Motor neuron (in vitro differentiated cells): ENCODE measurements at regions not wholly inside any gene's neighbourhood (a gene's known extent, or its start where the extent isn't known, plus 50 kb on each side); places are given as distances from the start of the nearest gene placed in this dataset.
A peak's percentile ranks its signal among the peaks of the same experiment; 100 is the strongest.

Experiments
- ATAC-seq, 8 experiments: fragments of 200-7000 bp; cut with Tn5 transposase; replicated peaks in 6 of 8; 2 replicates each; pipeline ENCODE4 v1.8.0; 2021; ENCODE audit warnings: mild to moderate bottlenecking in 8 of 8, moderate library complexity in 8 of 8
- H3K27ac ChIP-seq, 2 donors: fragments of 250-450 bp; sonication (Bioruptor Pico); 2 replicates each; pipeline ENCODE4 v1.9.0; 2021; ENCODE audit warnings: antibody characterized with exemption in 2 of 2, mild to moderate bottlenecking in 2 of 2, moderate library complexity in 1 of 2
- H3K4me1 ChIP-seq, 2 donors: fragments of 250-450 bp; sonication (Bioruptor Pico); replicated peaks in 1 of 2; 2 replicates each; pipeline ENCODE4 v1.6.1; 2021; ENCODE audit warnings: antibody characterized with exemption in 2 of 2, mild to moderate bottlenecking in 2 of 2, moderate library complexity in 1 of 2
- H3K4me3 ChIP-seq, 5 donors: fragments of 250-450 bp; sonication (Bioruptor Pico); 2 replicates each; pipeline ENCODE4 v1.9.0; 2021; ENCODE audit warnings: antibody characterized with exemption in 5 of 5, mild to moderate bottlenecking in 5 of 5, moderate library complexity in 4 of 5
- WGBS, 10 experiments: fragments of 450-650 bp; shearing (Covaris generic); methylation state at CpG; one replicate each; pipeline ENCODE4 v1.0.0; 2022; 5-methylcytosine and 5-hydroxymethylcytosine counted together
- in situ Hi-C, 9 experiments: fragments of 400-800 bp; cut with MboI; loops; one replicate each; pipeline ENCODE4 v1.15.0; 2021; ENCODE audit warnings: low sequenced_read_pairs in 9 of 9, low pct_unique_long_range_greater_than_20kb in 2 of 9; ENCODE audit not compliant: unreplicated experiment in 9 of 9

- 60 to 100% (median 81%) methylated on average over 1 to 4 of the region's 4 CpGs for WGBS, 10 experiments
- H3K4me3 ChIP-seq, result no peak overlapping the region
- H3K4me1 ChIP-seq, result peaks cover 20 to 37% of the 10 kb centered on the region in 2 donors
- H3K27ac ChIP-seq, result no peak overlapping the region
- in situ Hi-C loops, result no loop called here
- ATAC-seq, result no peak
Measured at GRCh38 chr2:58950795-58951462, 709.8 kb upstream of the FANCL start.

- Histone ChIP-seq H3K27ac (no peak overlapping the region), H3K4me1 (peaks cover 0 to 25% of the 10 kb centered on the region in 2 donors), H3K4me3 (no peak overlapping the region)
- ATAC-seq, result no peak
- in situ Hi-C loops, result loop anchor here in 1 of 9 experiments (25.0 kb wide), 1 partner anchor 98 kb away; no protein-coding TSS in a partner anchor
Measured at GRCh38 chr2:58939388-58939787, 698.3 kb upstream of the FANCL start.

GRCh38 chr2:58938988-58939387 is 697.9 kb upstream of the FANCL start:
- 55 to 100% (median 100%) methylated on average over 1 of the region's 1 CpG; no CpG with 5 or more reads in 1 of the 10 experiments for WGBS, 10 experiments
- no peak overlapping the region for H3K27ac ChIP-seq
- peaks cover 0 to 29% of the 10 kb centered on the region in 2 donors for H3K4me1 ChIP-seq
- ATAC-seq, result no peak
- H3K4me3 ChIP-seq, result no peak overlapping the region
- in situ Hi-C loops, result loop anchor here in 1 of 9 experiments (25.0 kb wide), 1 partner anchor 98 kb away; no protein-coding TSS in a partner anchor

GRCh38 chr2:58932801-58933200 is 691.7 kb upstream of the FANCL start:
- no peak overlapping the region for H3K27ac ChIP-seq

GRCh38 chr2:58930537-58930936 is 689.4 kb upstream of the FANCL start:
- peak in 7 of 8 experiments; percentile 40 to 84 (median 72) for ATAC-seq
- WGBS, 10 experiments, result 53 to 96% (median 66%) methylated on average over 2 to 5 of the region's 5 CpGs; no CpG with 5 or more reads in 2 of the 10 experiments
- in situ Hi-C loops, result loop anchor here in 1 of 9 experiments (25.0 kb wide), 1 partner anchor 107 kb away; no protein-coding TSS in a partner anchor
- no peak overlapping the region for H3K4me3 ChIP-seq
- H3K27ac ChIP-seq, result no peak overlapping the region
- H3K4me1 ChIP-seq, result peaks cover 9 to 61% of the 10 kb centered on the region in 2 donors

More at GRCh38 chr2:58932801-58933200, 691.7 kb upstream of the FANCL start:
- ATAC-seq, result no peak
- Histone ChIP-seq H3K4me3 (no peak overlapping the region), H3K4me1 (peaks cover 9 to 73% of the 10 kb centered on the region in 2 donors)
- WGBS, 10 experiments, result 33 to 100% (median 93%) methylated on average over 1 to 3 of the region's 3 CpGs
- in situ Hi-C loops, result loop anchor here in 1 of 9 experiments (25.0 kb wide), 1 partner anchor 104 kb away; no protein-coding TSS in a partner anchor

- in situ Hi-C loops, result loop anchor here in 1 of 9 experiments (25.0 kb wide), 1 partner anchor 108 kb away; no protein-coding TSS in a partner anchor
- Histone ChIP-seq H3K4me1 (peaks cover 9 to 46% of the 10 kb centered on the region in 2 donors), H3K27ac (no peak overlapping the region), H3K4me3 (no peak overlapping the region)
- no peak for ATAC-seq
Measured at GRCh38 chr2:58928973-58929372, 687.8 kb upstream of the FANCL start.

GRCh38 chr2:58928391-58928790 is 687.3 kb upstream of the FANCL start:
- Histone ChIP-seq H3K27ac (no peak overlapping the region), H3K4me1 (peaks cover 9 to 43% of the 10 kb centered on the region in 2 donors), H3K4me3 (no peak overlapping the region)
- WGBS, 10 experiments, result 19 to 70% (median 31%) methylated on average over 2 to 6 of the region's 6 CpGs; no CpG with 5 or more reads in 2 of the 10 experiments
- peak in 4 of 8 experiments; percentile 28 to 64 (median 36) for ATAC-seq
- in situ Hi-C loops, result loop anchor here in 1 of 9 experiments (25.0 kb wide), 1 partner anchor 109 kb away; no protein-coding TSS in a partner anchor

GRCh38 chr2:58926112-58926511 is 685.0 kb upstream of the FANCL start:
- no peak for ATAC-seq
- peaks cover 11 to 44% of the 10 kb centered on the region in 2 donors for H3K4me1 ChIP-seq
- in situ Hi-C loops, result loop anchor here in 1 of 9 experiments (25.0 kb wide), 1 partner anchor 111 kb away; no protein-coding TSS in a partner anchor
- WGBS, 10 experiments, result 60 to 100% (median 84%) methylated on average over 1 to 5 of the region's 5 CpGs; no CpG with 5 or more reads in 2 of the 10 experiments
- H3K4me3 ChIP-seq, result no peak overlapping the region
- H3K27ac ChIP-seq, result no peak overlapping the region

- in situ Hi-C loops, result loop anchor here in 1 of 9 experiments (25.0 kb wide), 1 partner anchor 112 kb away; no protein-coding TSS in a partner anchor
- H3K4me3 ChIP-seq, result no peak overlapping the region
- H3K4me1 ChIP-seq, result peaks cover 11 to 39% of the 10 kb centered on the region in 2 donors
- no peak overlapping the region for H3K27ac ChIP-seq
- ATAC-seq, result peak in 3 of 8 experiments; percentile 40 to 84 (median 75)
- WGBS, 10 experiments, result 0 to 100% (median 57%) methylated on average over 1 to 4 of the region's 4 CpGs; no CpG with 5 or more reads in 3 of the 10 experiments
Measured at GRCh38 chr2:58925676-58926081, 684.6 kb upstream of the FANCL start.

GRCh38 chr2:58923869-58924268 is 682.7 kb upstream of the FANCL start:
- ATAC-seq, result no peak
- Histone ChIP-seq H3K27ac (no peak overlapping the region), H3K4me3 (no peak overlapping the region), H3K4me1 (peaks cover 15 to 24% of the 10 kb centered on the region in 2 donors)
- 0 to 100% (median 73%) methylated on average over 1 of the region's 1 CpG; no CpG with 5 or more reads in 4 of the 10 experiments for WGBS, 10 experiments
- in situ Hi-C loops, result no loop called here

- ATAC-seq, result peak in 6 of 8 experiments; percentile 24 to 77 (median 56)
- WGBS, 10 experiments, result 80 to 100% (median 100%) methylated on average over 1 of the region's 1 CpG; no CpG with 5 or more reads in 5 of the 10 experiments
- peaks cover 13 to 28% of the 10 kb centered on the region in 2 donors for H3K4me1 ChIP-seq
- H3K27ac ChIP-seq, result no peak overlapping the region
- H3K4me3 ChIP-seq, result no peak overlapping the region
- in situ Hi-C loops, result no loop called here
Measured at GRCh38 chr2:58922245-58922644, 681.1 kb upstream of the FANCL start.

GRCh38 chr2:58921676-58922075 is 680.6 kb upstream of the FANCL start:
- H3K4me1 ChIP-seq, result peaks cover 13 to 32% of the 10 kb centered on the region in 2 donors
- H3K27ac ChIP-seq, result no peak overlapping the region
- no peak for ATAC-seq
- no peak overlapping the region for H3K4me3 ChIP-seq
- in situ Hi-C loops, result no loop called here
- 0 to 100% (median 27%) methylated on average over 1 to 2 of the region's 2 CpGs; no CpG with 5 or more reads in 5 of the 10 experiments for WGBS, 10 experiments

- H3K4me3 ChIP-seq, result no peak overlapping the region
- in situ Hi-C loops, result no loop called here
- H3K4me1 ChIP-seq, result peaks cover 14 to 46% of the 10 kb centered on the region in 2 donors
- H3K27ac ChIP-seq, result no peak overlapping the region
- 92 to 100% (median 100%) methylated on average over 2 of the region's 2 CpGs; no CpG with 5 or more reads in 7 of the 10 experiments for WGBS, 10 experiments
- no peak for ATAC-seq
Measured at GRCh38 chr2:58920001-58920400, 678.9 kb upstream of the FANCL start.
